GM06990 (cell line): ENCODE measurements at regions not wholly inside any gene's neighbourhood (a gene's known extent, or its start where the extent isn't known, plus 50 kb on each side); places are given as distances from the start of the nearest gene placed in this dataset.
"Not testable (repeated sequence)": the region's sequence is repeated elsewhere in the genome, so short reads cannot be mapped to it uniquely, and the experiment has no call there.

Experiments used
- DNase-seq: peaks from one replicate; pipeline ENCODE4 v3.0.0-alpha.2; 2011; ENCODE audit not compliant: insufficient read length; ENCODE audit errors: extremely low read depth
- H3K27me3 ChIP-seq: replicated peaks from 2 replicates; pipeline ENCODE4 v1.6.0; 2011; ENCODE audit warnings: low read length; ENCODE audit not compliant: control insufficient read depth, insufficient read depth
- H3K36me3 ChIP-seq: 2 replicates; pipeline ENCODE4 v1.5.1; 2011; ENCODE audit warnings: low read length; ENCODE audit not compliant: control insufficient read depth, insufficient read depth
- H3K4me3 ChIP-seq: replicated peaks from 2 replicates; pipeline ENCODE4 v1.5.1; 2011; ENCODE audit warnings: low read depth, mild to moderate bottlenecking, control low read depth, low read length
- TF ChIP-seq, protein P1 (sequence below): IDR thresholded peaks from 2 replicates; pipeline ENCODE4 v1.5.1; 2011; ENCODE audit warnings: low read length, control low read depth, mild to moderate bottlenecking, inconsistent platforms; ENCODE audit not compliant: insufficient read depth, poor library complexity, severe bottlenecking

DNA sequence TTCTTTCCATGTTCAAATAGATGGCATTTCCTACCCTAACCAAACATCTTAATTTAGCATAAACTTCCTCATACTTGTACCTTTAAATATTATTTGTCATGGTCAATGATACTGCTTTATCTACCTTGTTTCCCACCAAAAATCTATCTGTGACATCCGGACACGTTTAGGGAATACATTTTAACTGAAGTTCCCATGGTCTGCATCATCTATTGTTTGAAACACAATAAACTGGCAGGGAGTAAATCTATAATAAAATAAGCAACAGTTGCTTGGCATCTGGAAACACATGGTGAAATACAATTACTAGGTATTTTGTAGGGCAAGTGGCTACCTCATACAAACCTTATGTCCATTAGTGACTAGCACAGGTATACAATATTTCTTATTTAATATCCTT is 289.1 kb downstream of the GJA1 start:
- no peaks in the 10 kb centered on the region for H3K27me3 ChIP-seq
- TF ChIP-seq, protein P1, sequence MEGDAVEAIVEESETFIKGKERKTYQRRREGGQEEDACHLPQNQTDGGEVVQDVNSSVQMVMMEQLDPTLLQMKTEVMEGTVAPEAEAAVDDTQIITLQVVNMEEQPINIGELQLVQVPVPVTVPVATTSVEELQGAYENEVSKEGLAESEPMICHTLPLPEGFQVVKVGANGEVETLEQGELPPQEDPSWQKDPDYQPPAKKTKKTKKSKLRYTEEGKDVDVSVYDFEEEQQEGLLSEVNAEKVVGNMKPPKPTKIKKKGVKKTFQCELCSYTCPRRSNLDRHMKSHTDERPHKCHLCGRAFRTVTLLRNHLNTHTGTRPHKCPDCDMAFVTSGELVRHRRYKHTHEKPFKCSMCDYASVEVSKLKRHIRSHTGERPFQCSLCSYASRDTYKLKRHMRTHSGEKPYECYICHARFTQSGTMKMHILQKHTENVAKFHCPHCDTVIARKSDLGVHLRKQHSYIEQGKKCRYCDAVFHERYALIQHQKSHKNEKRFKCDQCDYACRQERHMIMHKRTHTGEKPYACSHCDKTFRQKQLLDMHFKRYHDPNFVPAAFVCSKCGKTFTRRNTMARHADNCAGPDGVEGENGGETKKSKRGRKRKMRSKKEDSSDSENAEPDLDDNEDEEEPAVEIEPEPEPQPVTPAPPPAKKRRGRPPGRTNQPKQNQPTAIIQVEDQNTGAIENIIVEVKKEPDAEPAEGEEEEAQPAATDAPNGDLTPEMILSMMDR, result no peak
- H3K36me3 ChIP-seq, result no peaks in the 10 kb centered on the region
- no peak for DNase-seq
- no peak overlapping the region for H3K4me3 ChIP-seq

DNA sequence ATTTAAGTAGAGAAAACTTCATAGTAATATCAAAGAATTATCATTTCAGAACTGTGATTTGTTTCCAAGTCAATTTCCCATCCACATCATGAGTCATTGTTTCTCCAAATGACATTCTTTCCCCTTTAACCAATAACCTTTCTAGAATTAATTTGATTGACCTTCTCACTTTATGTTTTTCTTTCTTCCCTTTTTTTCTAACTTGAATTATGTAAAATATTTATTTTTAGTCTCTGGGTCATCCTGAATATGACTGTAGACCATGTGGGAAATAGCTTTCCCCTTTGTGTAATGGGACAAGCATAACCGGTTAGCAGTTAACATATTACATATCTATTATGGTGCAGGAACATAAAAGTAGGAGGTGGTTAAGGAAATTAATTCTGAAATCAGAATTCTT is 291.1 kb downstream of the GJA1 start:
- DNase-seq, result no peak
- H3K27me3 ChIP-seq, result no peaks in the 10 kb centered on the region
- TF ChIP-seq, protein P1, result no peak
- no peak overlapping the region for H3K4me3 ChIP-seq
- no peaks in the 10 kb centered on the region for H3K36me3 ChIP-seq

DNA sequence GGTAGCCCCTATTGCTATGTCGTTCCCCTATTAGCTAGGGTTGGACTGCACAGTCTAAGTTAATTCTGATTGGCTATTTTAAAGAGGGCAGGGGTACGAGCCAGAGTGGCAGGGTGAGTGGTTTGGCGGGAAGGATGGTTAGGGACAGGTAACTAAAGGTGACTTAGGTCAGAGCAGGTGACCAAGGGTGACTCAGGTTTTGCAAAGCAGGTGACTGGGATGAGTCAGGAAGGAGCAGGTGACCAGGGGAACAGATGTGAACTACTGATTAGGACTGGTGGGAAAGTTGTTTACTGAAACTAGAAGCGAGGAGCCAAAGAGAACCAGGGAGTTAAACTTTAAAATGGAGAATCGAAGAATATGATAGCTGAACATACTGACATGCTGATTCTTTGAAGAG is 295.2 kb downstream of the GJA1 start:
- no peaks in the 10 kb centered on the region for H3K36me3 ChIP-seq
- TF ChIP-seq, protein P1, result no peak
- no peaks in the 10 kb centered on the region for H3K27me3 ChIP-seq
- DNase-seq, result no peak
- H3K4me3 ChIP-seq, result no peak overlapping the region

DNA sequence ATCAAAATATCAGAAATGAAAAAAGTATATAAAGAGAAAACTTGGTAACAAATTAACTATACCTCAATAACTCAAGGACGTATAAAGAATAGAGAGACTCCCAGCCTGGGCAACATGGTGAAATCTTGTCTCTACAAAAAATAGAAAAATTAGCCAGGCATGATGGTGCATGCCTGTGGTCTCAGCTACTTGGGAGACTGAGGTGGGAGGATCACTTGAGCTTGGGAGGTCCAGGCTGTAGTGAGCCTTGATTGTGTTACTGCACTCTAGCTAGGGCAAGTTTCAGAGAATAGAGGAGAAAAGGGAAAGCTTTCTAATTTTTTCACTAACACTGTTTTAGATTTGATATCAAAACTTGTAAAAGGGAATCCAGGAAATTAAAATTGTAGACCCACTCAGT is 295.9 kb downstream of the GJA1 start:
- TF ChIP-seq, protein P1, result no peak
- no peak for DNase-seq
- H3K27me3 ChIP-seq, result no peaks in the 10 kb centered on the region
- H3K4me3 ChIP-seq, result no peak overlapping the region
- H3K36me3 ChIP-seq, result no peaks in the 10 kb centered on the region

DNA sequence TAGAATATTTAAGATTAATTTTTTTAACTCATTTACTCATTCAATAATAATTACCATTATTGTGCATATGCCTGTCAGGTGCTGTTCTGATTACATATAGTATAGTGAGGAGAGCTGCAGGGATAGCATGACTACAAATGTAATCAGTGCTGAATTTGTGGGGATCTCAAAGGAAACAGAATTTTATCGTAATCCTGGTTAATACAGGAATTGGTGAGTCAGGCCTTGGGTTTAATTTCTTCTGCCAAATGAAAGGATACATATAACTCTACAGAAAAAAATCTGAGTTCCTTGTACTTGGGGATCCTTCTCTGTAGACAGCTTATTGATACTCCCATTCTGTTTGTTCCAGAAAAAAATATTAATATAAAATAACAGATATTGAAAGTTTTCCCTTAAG is 297.2 kb downstream of the GJA1 start:
- no peak for DNase-seq
- no peaks in the 10 kb centered on the region for H3K36me3 ChIP-seq
- no peaks in the 10 kb centered on the region for H3K27me3 ChIP-seq
- H3K4me3 ChIP-seq, result no peak overlapping the region
- TF ChIP-seq, protein P1, result no peak

DNA sequence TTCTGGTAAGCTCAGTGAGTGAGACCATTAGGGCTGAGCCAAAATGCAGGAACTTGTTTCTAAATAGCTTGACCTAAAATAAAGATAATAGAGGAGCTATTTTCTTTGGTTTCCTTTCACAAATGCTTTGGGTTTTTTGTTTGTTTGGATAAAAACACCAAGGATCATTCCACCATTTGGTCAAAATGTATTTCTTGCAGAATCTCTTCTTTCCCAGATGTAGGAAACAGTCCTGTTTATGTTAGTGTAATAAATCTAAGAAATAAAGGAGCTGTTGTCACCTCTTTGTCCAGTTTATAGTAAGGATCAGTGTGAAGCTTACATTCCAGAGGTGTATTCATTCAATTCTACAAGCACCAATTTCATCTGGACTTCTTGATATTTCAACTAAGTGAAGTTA is 297.8 kb downstream of the GJA1 start:
- H3K27me3 ChIP-seq, result no peaks in the 10 kb centered on the region
- H3K36me3 ChIP-seq, result no peaks in the 10 kb centered on the region
- TF ChIP-seq, protein P1, result no peak
- H3K4me3 ChIP-seq, result no peak overlapping the region
- DNase-seq, result no peak

DNA sequence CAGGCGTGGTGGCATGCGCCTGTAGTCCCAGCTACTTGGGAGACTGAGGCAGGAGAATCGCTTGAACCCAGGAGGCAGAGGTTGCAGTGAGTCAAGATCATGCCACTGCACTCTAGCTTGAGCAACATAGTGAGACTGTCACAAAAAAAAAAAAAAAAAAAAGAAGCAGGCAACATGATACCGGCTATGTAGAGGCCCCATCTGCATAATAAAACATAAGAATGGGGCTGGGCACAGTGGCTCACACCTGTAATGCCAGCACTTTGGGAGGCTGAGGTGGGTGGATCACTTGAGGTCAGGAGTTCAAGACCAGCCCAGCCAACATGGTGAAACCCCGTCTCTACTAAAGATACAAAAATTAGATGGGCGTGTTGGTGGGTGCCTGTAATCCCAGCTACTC is 304.7 kb downstream of the GJA1 start:
- H3K36me3 ChIP-seq, H3K27me3 ChIP-seq, H3K4me3 ChIP-seq, DNase-seq: not testable (repeated sequence)
